ENCODE measurements at regions not wholly inside any gene's neighbourhood (a gene's known extent, or its start where the extent isn't known, plus 50 kb on each side); places are given as distances from the start of the nearest gene placed in this dataset.

DNA sequence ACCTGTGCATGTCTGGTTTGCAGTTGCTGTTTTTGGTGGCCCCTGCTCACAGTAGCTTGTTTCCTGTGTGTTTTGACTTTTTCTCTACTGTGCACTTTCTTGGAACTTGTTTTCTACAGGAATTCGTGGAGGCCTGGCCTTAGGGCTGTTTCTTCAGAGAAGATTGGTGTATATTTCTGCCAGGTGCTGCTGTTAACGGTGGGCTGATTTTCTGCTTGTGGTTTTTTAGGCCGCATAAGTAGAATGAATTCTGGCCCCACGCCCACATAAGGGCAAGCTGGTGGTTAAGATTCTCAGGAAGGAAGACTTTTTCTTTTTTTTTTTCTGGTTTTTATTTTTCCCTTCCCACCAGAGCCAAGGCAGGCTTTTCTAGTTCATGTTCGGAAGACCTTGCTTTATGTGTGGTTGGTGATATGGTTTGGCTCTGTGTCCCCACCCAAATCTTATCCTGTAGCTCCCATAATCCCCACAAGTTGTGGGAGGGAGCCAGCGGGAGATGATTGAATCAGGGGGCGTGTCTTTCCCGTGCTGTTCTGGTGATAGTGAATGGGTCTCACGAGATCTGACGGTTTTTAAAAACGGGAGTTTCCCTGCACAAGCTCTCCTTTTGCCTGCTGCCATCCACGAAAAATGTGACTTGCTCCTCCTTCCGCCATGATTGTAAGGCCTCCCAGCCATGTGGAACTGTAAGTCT is 71.5 kb upstream of the DISP3 start:
- no peak for DNase-seq (ENCODE audit: low read depth in 4 of 4, low spot score in 2 of 4)

DNA sequence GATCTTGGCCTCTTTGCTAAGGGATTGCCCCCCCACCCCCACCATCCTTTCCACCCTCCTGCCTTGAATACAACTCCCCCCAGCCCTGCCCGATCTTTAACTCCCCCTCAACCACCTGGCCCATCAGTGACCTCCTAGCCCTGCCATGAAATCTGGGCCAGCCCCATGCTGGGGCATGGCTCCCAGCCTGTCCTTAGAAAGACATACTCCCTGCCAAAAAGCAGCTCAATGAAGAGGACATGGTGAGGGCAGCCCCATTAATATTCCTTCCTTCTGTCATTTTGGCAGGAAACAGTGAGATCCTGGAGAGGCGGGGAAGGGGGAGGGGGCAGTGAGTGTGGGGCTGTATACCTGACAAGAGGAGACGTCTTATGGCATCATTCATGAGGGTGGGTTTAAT is 66.8 kb upstream of the DISP3 start:
- no peak for DNase-seq (ENCODE audit: low read depth in 4 of 4, low spot score in 2 of 4)

DNA sequence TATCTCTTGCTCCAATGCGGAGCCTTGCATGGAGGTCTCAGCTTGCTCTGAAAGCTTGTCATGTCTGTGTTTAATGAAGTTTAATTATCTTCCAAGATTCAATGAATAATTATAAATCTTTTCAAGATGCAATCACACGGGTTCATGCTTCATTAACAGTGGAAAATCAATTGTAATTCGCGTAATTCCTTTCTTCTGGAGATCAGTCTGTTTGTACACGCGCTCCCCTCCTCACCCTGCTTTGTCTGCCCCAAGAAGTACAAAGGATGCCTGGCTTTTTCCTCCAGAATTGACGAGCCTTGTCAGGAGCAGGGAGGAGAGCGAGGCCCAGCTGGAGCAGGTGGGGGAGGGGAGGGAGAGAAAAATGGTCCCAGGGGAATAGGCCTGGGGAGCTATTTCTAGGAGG is 65.0 kb upstream of the DISP3 start:
- DNase-seq (ENCODE audit: low read depth in 4 of 4, low spot score in 2 of 4) = peak; percentile 13 to 48 (median 32)

DNA sequence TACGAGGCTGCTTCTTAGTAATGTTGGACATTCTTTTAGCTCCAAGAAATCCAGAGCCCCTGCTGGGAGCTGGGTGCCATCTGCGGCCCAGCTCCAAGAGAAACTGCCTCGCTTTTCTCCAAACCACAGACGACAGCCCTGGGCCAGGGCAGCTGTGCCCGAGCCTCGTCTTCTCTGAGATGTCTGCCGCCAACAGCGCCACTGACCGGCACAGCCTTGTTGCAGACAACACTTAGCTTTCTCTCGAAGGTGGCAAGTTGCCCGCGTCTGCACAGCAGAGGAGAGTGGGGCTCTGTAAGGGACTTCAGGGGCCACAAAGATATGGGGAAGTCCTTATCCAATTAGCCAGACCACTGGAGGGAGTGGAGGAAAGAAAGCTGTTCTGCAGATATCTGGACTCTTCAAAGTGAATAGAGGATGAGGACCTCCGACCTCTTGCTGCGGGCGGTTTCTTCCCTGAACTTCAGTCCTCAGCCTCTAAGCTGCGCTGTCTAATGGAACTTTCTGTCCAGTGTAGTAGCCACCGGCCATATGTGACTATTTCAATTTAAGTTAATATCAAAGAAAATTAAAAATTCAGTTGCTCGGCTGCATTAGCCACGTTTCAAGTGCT is 63.9 kb upstream of the DISP3 start:
- no peak for DNase-seq (ENCODE audit: low read depth in 4 of 4, low spot score in 2 of 4)

DNA sequence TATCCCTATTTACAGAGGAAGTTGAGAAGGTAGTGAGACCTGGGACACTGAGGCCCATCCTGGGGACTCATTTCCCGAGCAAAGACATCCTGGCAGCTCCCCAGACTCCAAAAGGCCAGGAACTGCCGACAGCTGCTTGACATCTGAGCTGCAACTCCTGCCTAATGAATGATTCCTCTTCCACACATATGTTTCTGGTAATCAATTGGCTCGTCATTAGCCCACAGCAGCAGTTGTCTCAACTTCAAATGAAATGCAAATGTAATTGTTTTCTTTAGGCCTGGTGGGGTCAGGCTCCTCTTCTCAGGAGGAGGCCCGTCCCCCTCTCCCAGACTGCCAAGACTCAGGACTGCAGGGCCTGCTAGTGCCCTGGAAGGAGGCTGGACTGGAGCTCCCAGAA is 61.8 kb upstream of the DISP3 start:
- no peak for DNase-seq (ENCODE audit: low read depth in 4 of 4, low spot score in 2 of 4)

DNA sequence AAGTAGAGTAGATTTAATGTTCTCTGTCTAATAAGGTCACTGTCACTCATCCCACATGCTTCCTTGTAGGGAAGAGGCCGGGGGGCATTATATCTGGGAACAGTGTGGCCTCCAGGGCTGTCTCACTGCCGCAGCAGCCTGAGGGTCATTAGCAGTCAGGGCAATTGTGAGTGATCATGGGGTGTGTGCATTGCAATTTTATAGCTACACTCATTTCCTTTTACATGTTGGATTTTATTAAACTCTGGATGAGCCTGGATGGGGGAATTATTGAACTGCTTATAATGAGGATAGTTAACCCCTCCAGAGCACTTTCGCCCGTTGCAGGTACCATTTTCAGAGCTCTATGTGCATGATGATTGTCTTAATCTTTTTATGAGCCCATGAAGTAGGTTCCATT is 60.9 kb upstream of the DISP3 start:
- no peak for DNase-seq (ENCODE audit: low read depth in 4 of 4, low spot score in 2 of 4)

DNA sequence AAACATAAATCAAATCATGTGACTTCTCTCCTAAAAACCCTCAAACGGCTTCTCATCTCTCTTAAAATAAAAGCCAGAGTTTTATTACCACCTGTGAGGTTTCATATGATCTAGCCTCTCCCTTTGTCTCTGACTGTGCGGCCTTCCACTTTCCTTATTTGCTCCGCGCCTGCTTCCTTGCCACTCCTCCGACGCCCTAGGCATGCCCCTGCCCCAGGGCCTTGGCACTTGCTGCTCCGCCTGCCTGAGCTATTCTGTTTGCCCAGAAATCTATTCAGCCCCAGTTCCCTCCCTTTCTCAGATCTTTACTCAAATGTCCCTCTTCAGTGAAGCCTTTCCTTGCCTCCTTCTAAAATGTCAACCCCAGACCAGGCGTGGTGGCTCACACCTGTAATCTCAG is 57.5 kb upstream of the DISP3 start:
- DNase-seq (ENCODE audit: low read depth in 4 of 4, low spot score in 2 of 4) = no peak

DNA sequence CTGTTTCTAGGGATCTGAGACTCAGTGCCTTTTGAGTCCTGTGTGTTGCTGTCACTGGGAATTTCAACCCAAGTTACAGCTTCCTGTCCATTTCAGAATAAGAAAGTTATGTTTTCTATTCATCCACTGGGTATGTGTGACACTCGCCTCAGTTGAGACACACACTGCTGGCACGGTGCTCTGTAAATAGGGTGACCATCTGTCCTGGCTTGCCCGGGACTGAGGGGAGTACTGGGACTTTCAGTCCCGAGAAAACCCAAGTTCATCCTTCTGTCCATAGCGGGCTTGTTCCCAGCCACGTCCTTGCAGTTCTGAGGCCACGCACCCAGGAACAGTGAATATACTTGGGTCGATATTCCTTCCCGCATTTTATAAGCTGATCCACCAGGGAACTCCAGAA is 56.3 kb upstream of the DISP3 start:
- no peak for DNase-seq (ENCODE audit: low read depth in 4 of 4, low spot score in 2 of 4)

DNA sequence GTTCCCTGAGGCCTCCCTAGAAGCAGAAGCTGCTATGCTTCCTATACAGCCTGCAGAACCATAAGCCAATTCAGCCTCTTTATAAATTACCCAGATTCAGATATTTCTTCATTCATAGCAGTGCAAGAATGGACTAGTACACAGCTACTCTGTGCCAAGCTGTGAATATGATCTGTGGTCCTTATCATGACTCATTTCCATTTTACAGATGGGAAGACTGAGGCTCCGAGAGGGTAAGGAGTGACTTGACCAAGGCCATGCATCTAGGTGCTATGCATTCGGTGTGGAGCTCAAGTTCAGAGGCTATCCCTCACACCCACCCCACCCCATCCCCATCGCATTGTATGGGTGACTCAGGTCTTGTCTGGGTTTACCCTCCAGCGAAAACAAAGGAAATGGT is 52.3 kb upstream of the DISP3 start:
- DNase-seq (ENCODE audit: low read depth in 4 of 4, low spot score in 2 of 4) = no peak

DNA sequence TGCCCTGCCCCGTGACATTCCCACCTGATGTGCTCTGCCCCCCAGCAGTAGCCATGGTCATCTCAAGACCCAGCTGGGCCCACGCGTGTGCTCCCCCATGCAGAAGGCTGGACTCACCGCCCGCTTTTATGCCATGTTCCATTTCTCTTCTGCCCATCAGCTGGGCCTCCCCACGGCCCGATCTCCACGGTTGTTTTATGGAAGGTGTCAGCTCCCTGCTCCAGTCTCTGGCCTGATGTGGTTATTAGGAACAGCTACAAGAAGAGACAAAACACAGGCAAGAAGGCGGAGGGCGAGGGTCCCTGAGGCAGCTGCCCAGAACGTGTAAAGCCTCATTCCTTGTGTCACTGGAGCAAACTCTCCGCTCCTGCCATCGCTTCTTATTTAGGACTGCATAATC is 50.2 kb upstream of the DISP3 start:
- DNase-seq (ENCODE audit: low read depth in 4 of 4, low spot score in 2 of 4) = no peak
